IMR-90 (cell line): ENCODE measurements at regions not wholly inside any gene's neighbourhood (a gene's known extent, or its start where the extent isn't known, plus 50 kb on each side); places are given as distances from the start of the nearest gene placed in this dataset.

Experiments
- BHLHE40 ChIP-seq: fragments of 150-350 bp; IDR thresholded peaks from 2 replicates; pipeline ENCODE4 v1.6.1; 2016; ENCODE audit warnings: mild to moderate bottlenecking, low read depth, low read length
- CTCF ChIP-seq: conservative IDR thresholded peaks from 2 replicates; pipeline ENCODE4 v1.5.1; 2012; ENCODE audit warnings: mild to moderate bottlenecking, low read depth, low read length, improper control_type of control experiment
- FOS ChIP-seq: fragments of 150-350 bp; IDR thresholded peaks from 2 replicates; pipeline ENCODE4 v1.6.1; 2016; ENCODE audit warnings: low read depth, low read length
- MAFK ChIP-seq: IDR thresholded peaks from 2 replicates; pipeline ENCODE4 v1.6.1; 2012; ENCODE audit warnings: low read depth, low read length, improper control_type of control experiment
- MAZ ChIP-seq: IDR thresholded peaks from 2 replicates; pipeline ENCODE4 v1.6.1; 2012; ENCODE audit warnings: low read depth, mild to moderate bottlenecking, low read length, improper control_type of control experiment, moderate library complexity, borderline replicate concordance
- NFE2L2 ChIP-seq: fragments of 150-350 bp; IDR thresholded peaks from 2 replicates; pipeline ENCODE4 v1.6.1; 2016; ENCODE audit warnings: low read depth, mild to moderate bottlenecking, low read length
- POLR2A ChIP-seq: IDR thresholded peaks from 2 replicates; pipeline ENCODE4 v1.6.1; 2012; ENCODE audit warnings: mild to moderate bottlenecking, low read depth, low read length
- RAD21 ChIP-seq: IDR thresholded peaks from 2 replicates; pipeline ENCODE4 v1.6.1; 2012; ENCODE audit warnings: low read length, improper control_type of control experiment
- RCOR1 ChIP-seq: IDR thresholded peaks from 2 replicates; pipeline ENCODE4 v1.6.1; 2012; ENCODE audit warnings: mild to moderate bottlenecking, low read length, improper control_type of control experiment; ENCODE audit not compliant: insufficient replicate concordance
- RFX5 ChIP-seq: IDR thresholded peaks from 2 replicates; pipeline ENCODE4 v1.8.0; 2012; ENCODE audit warnings: low read depth, mild to moderate bottlenecking, low read length, moderate library complexity
- SMC3 ChIP-seq: fragments of 150-350 bp; IDR thresholded peaks from 2 replicates; pipeline ENCODE4 v1.6.1; 2016; ENCODE audit warnings: low read depth, mild to moderate bottlenecking, antibody characterized with exemption, low read length, moderate library complexity
- USF2 ChIP-seq: fragments of 150-350 bp; IDR thresholded peaks from 2 replicates; pipeline ENCODE4 v1.6.1; 2017; ENCODE audit warnings: mild to moderate bottlenecking, antibody characterized with exemption, low read length, low read depth

- no peak for TF ChIP-seq CTCF
- no peak for TF ChIP-seq RFX5
- no peak for TF ChIP-seq POLR2A
- no peak for TF ChIP-seq MAFK
- no peak for TF ChIP-seq USF2
- TF ChIP-seq NFE2L2, result no peak
- no peak for TF ChIP-seq RAD21
- TF ChIP-seq RCOR1, result no peak
- TF ChIP-seq MAZ, result no peak
- TF ChIP-seq BHLHE40, result no peak
- TF ChIP-seq FOS, result no peak
- no peak for TF ChIP-seq SMC3
Measured at GRCh38 chr5:169431386-169431785, 130.4 kb upstream of the SLIT3 start.
